Thoracic aorta (tissue), 2 donors: ENCODE measurements at regions not wholly inside any gene's neighbourhood (a gene's known extent, or its start where the extent isn't known, plus 50 kb on each side); places are given as distances from the start of the nearest gene placed in this dataset.
"Not testable (repeated sequence)": the region's sequence is repeated elsewhere in the genome, so short reads cannot be mapped to it uniquely, and the experiment has no call there.

Source experiments
- ATAC-seq: fragments of 150-250 bp; one replicate; pipeline ENCODE4 v1.8.0; 2017; ENCODE audit warnings: low read depth; ENCODE audit not compliant: insufficient number of reproducible peaks, low FRiP score
- DNase-seq: peaks from one replicate; pipeline ENCODE4 v3.0.0-alpha.2; 2020; ENCODE audit warnings: low spot score
- H3K27ac ChIP-seq, 2 donors: fragments of 200-600 bp; sonication (generic); 1 replicate in 1 of 2; 2 replicates in 1 of 2; pipeline ENCODE4 v1.5.1; 2016; ENCODE audit warnings: mild to moderate bottlenecking in 2 of 2, moderate library complexity in 2 of 2
- H3K27me3 ChIP-seq: fragments of 200-600 bp; sonication (generic); replicated peaks from 2 replicates; pipeline ENCODE4 v1.6.0; 2016; ENCODE audit warnings: mild to moderate bottlenecking; ENCODE audit not compliant: insufficient read depth
- H3K36me3 ChIP-seq: fragments of 200-600 bp; sonication (generic); one replicate; pipeline ENCODE4 v1.5.1; 2016
- H3K4me1 ChIP-seq, 2 donors: fragments of 200-600 bp; sonication (generic); 1 replicate in 1 of 2; 2 replicates in 1 of 2; pipeline versions ENCODE4 v1.5.1 to v1.6.0; 2016; ENCODE audit warnings: low read depth in 2 of 2, mild to moderate bottlenecking in 1 of 2; ENCODE audit not compliant: control insufficient read depth in 1 of 2
- H3K4me3 ChIP-seq: fragments of 200-600 bp; sonication (generic); 2 replicates; pipeline ENCODE4 v1.5.1; 2016; ENCODE audit warnings: mild to moderate bottlenecking
- H3K9me3 ChIP-seq: fragments of 200-600 bp; sonication (generic); 2 replicates; pipeline ENCODE4 v1.5.1; 2016
- TF ChIP-seq, protein P1 (sequence below): fragments of 200-600 bp; sonication (generic); IDR thresholded peaks from one replicate; pipeline ENCODE4 v1.5.1; 2019; ENCODE audit warnings: antibody characterized with exemption

DNA sequence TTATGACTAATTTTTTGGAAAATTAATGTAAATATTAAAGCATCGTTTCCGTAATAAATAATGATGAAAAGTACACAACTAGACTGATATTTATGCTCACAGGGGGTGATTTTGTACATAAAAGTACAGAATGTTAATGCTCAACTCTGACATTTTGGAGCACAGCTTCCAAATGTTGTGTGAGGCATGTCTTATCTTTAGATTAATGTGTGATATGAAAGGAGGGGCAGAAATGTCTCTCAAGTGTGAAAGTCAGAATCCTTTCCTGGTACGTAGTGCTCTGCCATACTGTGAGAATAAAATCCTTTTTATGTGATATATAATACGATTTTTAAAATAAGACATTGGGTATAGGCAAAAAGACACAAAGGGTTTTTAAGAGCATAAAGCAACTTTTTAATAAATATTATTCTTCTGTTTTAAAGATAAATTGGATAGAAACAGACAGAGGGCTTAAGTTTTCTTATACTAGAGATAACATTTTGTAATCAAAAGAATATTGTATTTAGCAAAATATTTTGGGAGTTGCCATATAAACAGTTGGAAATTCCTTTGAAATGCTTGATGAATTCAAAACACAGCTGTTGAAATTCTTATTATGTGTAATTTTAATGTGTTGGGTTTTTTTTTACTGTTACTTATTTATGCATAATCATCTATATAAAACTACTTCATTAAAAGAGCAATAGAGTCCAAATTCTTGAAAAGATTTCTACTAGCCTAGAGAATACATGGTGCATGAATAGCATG lies 389.7 kb downstream of the RAP2B start:
- Histone ChIP-seq H3K36me3 (no peaks in the 10 kb centered on the region), H3K27me3 (no peaks in the 10 kb centered on the region), H3K27ac (no peak overlapping the region), H3K9me3 (no peaks in the 10 kb centered on the region), H3K4me3 (no peak overlapping the region), H3K4me1 (no peaks in the 10 kb centered on the region)
- ATAC-seq (no peak), DNase-seq (no peak)
- TF ChIP-seq, protein P1, sequence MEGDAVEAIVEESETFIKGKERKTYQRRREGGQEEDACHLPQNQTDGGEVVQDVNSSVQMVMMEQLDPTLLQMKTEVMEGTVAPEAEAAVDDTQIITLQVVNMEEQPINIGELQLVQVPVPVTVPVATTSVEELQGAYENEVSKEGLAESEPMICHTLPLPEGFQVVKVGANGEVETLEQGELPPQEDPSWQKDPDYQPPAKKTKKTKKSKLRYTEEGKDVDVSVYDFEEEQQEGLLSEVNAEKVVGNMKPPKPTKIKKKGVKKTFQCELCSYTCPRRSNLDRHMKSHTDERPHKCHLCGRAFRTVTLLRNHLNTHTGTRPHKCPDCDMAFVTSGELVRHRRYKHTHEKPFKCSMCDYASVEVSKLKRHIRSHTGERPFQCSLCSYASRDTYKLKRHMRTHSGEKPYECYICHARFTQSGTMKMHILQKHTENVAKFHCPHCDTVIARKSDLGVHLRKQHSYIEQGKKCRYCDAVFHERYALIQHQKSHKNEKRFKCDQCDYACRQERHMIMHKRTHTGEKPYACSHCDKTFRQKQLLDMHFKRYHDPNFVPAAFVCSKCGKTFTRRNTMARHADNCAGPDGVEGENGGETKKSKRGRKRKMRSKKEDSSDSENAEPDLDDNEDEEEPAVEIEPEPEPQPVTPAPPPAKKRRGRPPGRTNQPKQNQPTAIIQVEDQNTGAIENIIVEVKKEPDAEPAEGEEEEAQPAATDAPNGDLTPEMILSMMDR, result no peak

DNA sequence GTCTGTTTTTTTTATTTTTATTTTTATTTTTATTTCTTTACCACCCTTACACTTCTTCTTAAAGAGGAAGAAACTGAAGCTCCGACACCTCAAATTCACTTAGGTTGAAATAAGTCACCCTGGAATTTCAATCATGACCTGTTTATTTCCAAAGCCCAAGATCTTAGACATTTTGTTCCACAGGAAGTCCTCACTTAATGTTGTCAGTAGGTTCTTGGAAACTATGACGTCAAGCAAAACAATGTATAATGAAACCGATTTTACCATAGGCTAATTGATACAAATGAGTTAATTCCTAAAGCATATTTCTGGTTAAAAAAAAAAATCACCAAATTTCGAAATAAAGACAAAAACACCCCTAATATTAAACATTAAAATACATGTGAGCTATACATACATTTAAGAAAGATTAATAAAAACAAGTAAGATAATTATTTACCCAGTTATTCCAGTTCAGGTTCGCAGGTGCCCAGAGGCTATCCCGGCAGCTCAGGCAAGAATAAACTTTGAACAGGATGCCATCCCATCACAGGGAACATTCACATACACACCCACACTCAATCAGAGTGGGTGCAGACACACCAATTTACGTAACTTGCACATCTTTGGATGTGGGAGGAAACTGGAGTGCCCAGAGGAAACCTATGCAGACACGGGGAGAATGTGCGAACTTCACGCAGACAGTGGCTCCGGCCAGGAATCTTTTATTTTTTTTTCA lies 391.0 kb downstream of the RAP2B start:
- TF ChIP-seq, protein P1, result no peak
- no peak for DNase-seq
- Histone ChIP-seq H3K9me3 (no peaks in the 10 kb centered on the region), H3K27me3 (no peaks in the 10 kb centered on the region), H3K4me3 (no peak overlapping the region), H3K36me3 (no peaks in the 10 kb centered on the region), H3K4me1 (no peaks in the 10 kb centered on the region), H3K27ac (no peak overlapping the region)
- no peak for ATAC-seq

DNA sequence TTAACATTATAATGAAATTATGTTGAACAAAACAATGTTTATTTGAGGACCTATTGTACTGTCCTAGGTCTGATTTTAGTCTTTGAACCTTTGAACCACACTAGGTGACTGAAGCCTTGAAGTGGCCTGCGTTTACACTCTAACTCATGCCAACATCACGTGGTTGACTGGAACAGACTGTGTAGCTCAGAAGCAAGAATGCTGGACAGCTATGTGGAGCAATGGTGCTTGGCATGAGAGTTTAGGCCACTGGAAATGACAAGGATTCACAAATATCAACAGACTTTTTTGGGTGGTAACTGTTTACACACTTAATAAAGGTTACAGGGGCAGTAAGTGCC lies 391.5 kb downstream of the RAP2B start:
- DNase-seq, result no peak
- no peak for ATAC-seq
- H3K9me3 ChIP-seq, result no peaks in the 10 kb centered on the region
- H3K27ac ChIP-seq, result no peak overlapping the region
- H3K27me3 ChIP-seq, result no peaks in the 10 kb centered on the region
- H3K4me1 ChIP-seq, result no peaks in the 10 kb centered on the region
- no peak overlapping the region for H3K4me3 ChIP-seq
- TF ChIP-seq, protein P1, result no peak
- H3K36me3 ChIP-seq, result no peaks in the 10 kb centered on the region

DNA sequence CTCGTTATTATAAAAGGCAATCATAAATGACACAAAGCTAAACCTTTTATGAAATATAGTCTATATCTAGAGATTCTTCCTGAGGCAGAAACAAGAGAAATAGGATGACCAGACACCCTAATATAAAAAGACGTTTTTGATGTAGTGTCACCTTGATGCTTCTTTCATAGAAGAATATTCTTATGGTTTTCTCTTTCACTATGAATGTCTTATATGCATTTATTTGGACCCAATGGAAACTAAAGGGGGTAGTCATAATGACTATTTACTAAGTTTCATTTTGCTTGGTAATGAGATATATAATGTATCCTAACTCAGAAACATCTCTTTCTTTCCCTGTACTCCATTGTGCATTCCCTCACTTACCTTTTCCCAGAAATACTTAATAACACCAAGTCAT lies 393.9 kb downstream of the RAP2B start:
- DNase-seq, result no peak
- no peak overlapping the region for H3K4me3 ChIP-seq
- no peaks in the 10 kb centered on the region for H3K4me1 ChIP-seq
- TF ChIP-seq, protein P1, result no peak
- ATAC-seq, result no peak
- H3K27ac ChIP-seq, result no peak overlapping the region
- H3K9me3 ChIP-seq, result peaks cover 4% of the 10 kb centered on the region
- no peaks in the 10 kb centered on the region for H3K27me3 ChIP-seq
- no peaks in the 10 kb centered on the region for H3K36me3 ChIP-seq

DNA sequence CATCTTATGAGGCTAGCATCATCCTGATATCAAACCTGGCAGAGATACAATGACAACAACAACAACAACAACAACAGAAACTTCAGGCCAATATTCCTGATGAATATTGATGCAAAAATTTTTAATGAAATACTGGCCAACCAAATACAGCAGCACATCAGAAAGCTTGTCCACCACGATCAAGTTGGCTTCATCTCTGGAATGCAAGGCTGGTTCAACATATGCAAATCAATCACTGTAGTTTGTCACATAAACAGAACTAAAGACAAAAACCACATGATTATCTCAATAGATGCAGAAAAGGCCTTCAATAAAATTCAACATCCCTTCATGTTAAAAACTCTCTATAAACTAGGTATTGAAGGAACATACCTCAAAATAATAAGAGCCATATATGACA lies 397.3 kb downstream of the RAP2B start:
- not testable (repeated sequence) for DNase-seq, H3K36me3 ChIP-seq, H3K4me1 ChIP-seq, H3K4me3 ChIP-seq, H3K27me3 ChIP-seq, ATAC-seq, H3K27ac ChIP-seq
- peaks cover 17% of the 10 kb centered on the region for H3K9me3 ChIP-seq
